Caki2 (cell line): ENCODE measurements at regions not wholly inside any gene's neighbourhood (a gene's known extent, or its start where the extent isn't known, plus 50 kb on each side); places are given as distances from the start of the nearest gene placed in this dataset.

ENCODE experiments used
- DNase-seq: peaks from one replicate; pipeline ENCODE4 v3.0.0-alpha.2; 2015; ENCODE audit warnings: low read depth
- in situ Hi-C: cut with HindIII; loops from 2 replicates; pipeline ENCODE4 v1.10.0; 2016; ENCODE audit warnings: low sequenced_read_pairs, low pct_unique_long_range_greater_than_20kb, mixed read lengths

DNA sequence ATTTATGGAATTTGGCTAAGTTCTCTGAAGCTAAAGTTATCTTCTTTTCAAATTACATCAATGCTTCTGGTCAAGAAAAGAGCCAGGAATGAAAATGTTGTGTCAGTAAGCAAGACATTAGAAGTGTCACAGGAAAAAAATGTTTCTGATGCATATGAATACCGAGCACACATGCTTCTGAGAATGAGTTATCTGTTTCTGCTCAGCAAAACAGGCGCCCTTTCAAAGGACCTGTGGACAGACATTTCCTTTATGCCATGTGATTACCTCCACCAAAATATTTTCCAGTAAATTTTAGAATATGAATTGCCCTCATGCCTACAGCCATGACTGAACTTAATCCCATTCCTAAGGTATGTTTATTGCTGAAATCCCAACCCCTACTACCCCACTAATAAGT is 55.4 kb upstream of the RNF180 start:
- in situ Hi-C loops = no loop called here
- DNase-seq = no peak

DNA sequence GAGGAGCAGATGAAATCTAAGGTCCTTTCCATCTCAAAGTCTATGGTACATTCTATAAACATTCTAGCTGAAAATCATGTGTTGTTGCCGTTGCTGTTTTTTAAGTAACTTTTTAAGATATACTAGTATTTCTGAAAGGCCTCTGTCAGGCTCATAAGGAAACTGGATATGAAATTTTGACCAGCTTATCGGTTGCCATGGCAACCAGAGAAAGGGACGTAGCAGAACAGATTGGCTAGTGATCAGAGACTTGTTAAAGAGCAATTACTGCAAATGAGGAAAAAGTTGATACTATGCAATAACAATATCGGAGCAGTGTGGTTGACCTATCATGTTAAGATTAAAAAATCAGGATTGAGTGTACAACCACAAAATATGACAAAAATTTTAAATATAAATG is 57.0 kb upstream of the RNF180 start:
- in situ Hi-C loops = no loop called here

GRCh38 chr5:64100203-64100602 is 65.4 kb upstream of the RNF180 start:
- no peak for DNase-seq
- in situ Hi-C loops = no loop called here

More for the DNA sequence above, 57.0 kb upstream of the RNF180 start:
- DNase-seq = no peak

GRCh38 chr5:64096771-64097170 is 68.9 kb upstream of the RNF180 start:
- DNase-seq = no peak
- in situ Hi-C loops = no loop called here

DNA sequence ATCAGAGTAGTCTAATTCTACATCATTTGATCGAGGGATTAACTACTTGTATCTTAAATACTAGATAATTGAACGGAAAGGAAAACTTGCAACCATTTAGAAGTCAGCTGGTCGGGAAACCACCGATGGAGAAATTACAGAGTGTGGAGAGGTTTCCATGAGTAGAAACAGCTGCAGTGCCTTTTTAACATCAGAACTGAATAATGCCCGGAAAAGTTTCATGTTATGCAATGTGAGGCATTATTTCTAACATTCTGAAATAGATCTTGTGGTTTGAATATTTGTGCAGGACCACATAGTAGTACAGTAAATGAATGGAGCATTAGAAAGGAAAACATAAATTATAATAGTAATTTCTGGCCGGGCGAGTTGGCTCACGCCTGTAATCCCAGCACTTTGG is 88.1 kb upstream of the RNF180 start:
- in situ Hi-C loops = no loop called here
- DNase-seq = no peak

DNA sequence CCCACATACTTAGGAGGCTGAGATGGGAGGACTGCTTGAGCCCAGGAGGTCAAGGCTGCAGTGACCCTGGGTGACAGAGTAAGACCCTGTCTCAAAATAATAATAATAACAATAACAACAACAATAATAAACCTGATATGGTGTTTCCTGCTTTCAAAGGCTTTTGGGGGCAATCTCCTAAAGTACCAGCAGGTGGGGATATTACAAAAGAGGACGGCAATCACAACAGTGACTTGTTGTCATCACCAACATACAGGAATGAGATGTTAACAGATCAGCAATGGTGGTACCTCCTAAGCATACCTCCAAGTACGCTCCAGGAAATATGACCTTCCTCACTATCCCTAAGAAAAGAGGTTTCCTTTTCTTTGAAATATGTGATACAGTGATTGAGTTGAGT is 91.1 kb upstream of the RNF180 start:
- in situ Hi-C loops = no loop called here
- peak; percentile 4 for DNase-seq

GRCh38 chr5:64069486-64069885 is 96.2 kb upstream of the RNF180 start:
- no peak for DNase-seq
- in situ Hi-C loops = no loop called here

GRCh38 chr5:64050296-64050695 is 88.1 kb upstream of the HTR1A start:
- in situ Hi-C loops = no loop called here
- DNase-seq = no peak

- DNase-seq = no peak
- in situ Hi-C loops = no loop called here
These were observed 78.2 kb upstream of the HTR1A start for GRCh38 chr5:64040490-64040889.

DNA sequence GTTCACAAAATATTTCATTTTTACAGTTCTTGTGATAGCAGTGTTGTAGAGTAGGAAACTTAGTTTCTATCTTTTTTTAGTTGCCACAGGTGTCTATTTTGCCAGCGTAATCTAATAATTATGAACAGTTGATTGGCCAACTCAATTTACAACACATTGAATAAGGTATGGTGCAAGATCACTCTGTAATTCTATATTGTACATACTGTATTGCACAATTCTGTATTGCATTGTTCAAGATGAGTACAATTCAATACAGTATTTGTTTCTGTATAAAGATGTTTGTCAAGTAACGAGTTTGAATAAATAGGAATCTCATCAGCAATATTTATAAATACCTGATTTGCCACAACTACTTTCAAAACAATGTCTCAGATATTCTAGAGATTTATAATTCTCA is 64.2 kb upstream of the HTR1A start:
- in situ Hi-C loops = no loop called here
- no peak for DNase-seq

- no peak for DNase-seq
- in situ Hi-C loops = no loop called here
These were observed 57.5 kb upstream of the HTR1A start for GRCh38 chr5:64019746-64020145.

GRCh38 chr5:64018966-64019365 is 56.7 kb upstream of the HTR1A start:
- in situ Hi-C loops = no loop called here
- no peak for DNase-seq

GRCh38 chr5:64015824-64016223 is 53.6 kb upstream of the HTR1A start:
- no peak for DNase-seq
- in situ Hi-C loops = no loop called here
